ENCODE measurements at regions not wholly inside any gene's neighbourhood (a gene's known extent, or its start where the extent isn't known, plus 50 kb on each side); places are given as distances from the start of the nearest gene placed in this dataset.

- no peaks in the 10 kb centered on the region for H3K27me3 ChIP-seq (ENCODE audit: control insufficient read depth in 1 of 2, insufficient read depth in 2 of 2, low read length in 2 of 2)
- no peaks in the 10 kb centered on the region for H3K79me2 ChIP-seq (ENCODE audit: insufficient read depth, low read length)
- H2AFZ ChIP-seq (ENCODE audit: low read length), result no peak overlapping the region
- H3K4me1 ChIP-seq (ENCODE audit: insufficient read depth, low read length), result peaks cover 11% of the 10 kb centered on the region
- H3K9ac ChIP-seq (ENCODE audit: insufficient read depth, low read depth, low read length), result no peak overlapping the region
- ATAC-seq (no peak), DNase-seq (ENCODE audit: low spot score) (no peak), FAIRE-seq (no peak)
- H4K20me1 ChIP-seq (ENCODE audit: insufficient read depth, low read length), result no peaks in the 10 kb centered on the region
- no peak overlapping the region for H3K4me2 ChIP-seq (ENCODE audit: low read depth, low read length)
- intact Hi-C loops (cut with micrococcal nuclease; ENCODE audit: unreplicated experiment), result no loop called here
- no peaks in the 10 kb centered on the region for H3K9me3 ChIP-seq (ENCODE audit: low read length)
- no peak overlapping the region for H3K27ac ChIP-seq (ENCODE audit: extremely low read length, insufficient read depth, low read length)
- in situ Hi-C loops (cut with HindIII; ENCODE audit: extremely low pct_ligation_motif_present, low pct_unique_long_range_greater_than_20kb), result no loop called here
- ChIA-PET CTCF (ENCODE audit: low intra/inter-chr PET ratio, low total read pairs) (no interaction called here), POLR2A (no interaction called here)
- no peak for TF ChIP-seq ISL2 (CRISPR knock-in tag; IDR thresholded peaks at IDR 0.05)
- no peak for TF ChIP-seq NR2F1 (CRISPR knock-in tag; IDR thresholded peaks at IDR 0.05)
- no peak for TF ChIP-seq RFXAP (CRISPR knock-in tag; IDR thresholded peaks at IDR 0.05; ENCODE audit: borderline replicate concordance)
- no peak for TF ChIP-seq SMAD3 (CRISPR knock-in tag; IDR thresholded peaks at IDR 0.05)
- TF ChIP-seq ZNF598 (CRISPR knock-in tag; IDR thresholded peaks at IDR 0.05; ENCODE audit: borderline replicate concordance), result no peak
- no peak for TF ChIP-seq IKZF4 (CRISPR knock-in tag; IDR thresholded peaks at IDR 0.05; ENCODE audit: borderline replicate concordance, low read depth, not compliant biosample characterization)
- TF ChIP-seq JUND (CRISPR knock-in tag; IDR thresholded peaks at IDR 0.05), result no peak
- TF ChIP-seq SALL1 (CRISPR knock-in tag; IDR thresholded peaks at IDR 0.05), result no peak
- no peak for TF ChIP-seq ZNF782 (CRISPR knock-in tag; IDR thresholded peaks at IDR 0.05; ENCODE audit: borderline replicate concordance)
- TF ChIP-seq PRPF4 (IDR thresholded peaks at IDR 0.05; ENCODE audit: low read depth, low read length, poor library complexity, severe bottlenecking), result no peak
- no peak for TF ChIP-seq SOX6 (IDR thresholded peaks at IDR 0.05)
- no peak for TF ChIP-seq SOX6 (CRISPR knock-in tag; IDR thresholded peaks at IDR 0.05)
- no peak overlapping the region for H3K4me3 ChIP-seq (replicated peaks in 1 of 3; ENCODE audit: insufficient read depth in 1 of 3, low read depth in 2 of 3, low read length in 3 of 3)
- H3K36me3 ChIP-seq (replicated peaks in 1 of 2; ENCODE audit: control insufficient read depth in 1 of 2, insufficient read depth in 2 of 2, low read length in 2 of 2), result no peaks in the 10 kb centered on the region
- WGBS (ENCODE audit: low lambda C conversion rate), result 100% methylated on average over 1 of the region's 1 CpG
- BruUV-seq (replicated peaks), result no TSS peak
These were observed 148.4 kb upstream of the AHR start for GRCh38 chr7:17150018-17150417.

All from HepG2 (cell line).